Inferior parietal cortex (tissue), 1 donor: ENCODE measurements at regions not wholly inside any gene's neighbourhood (a gene's known extent, or its start where the extent isn't known, plus 50 kb on each side); places are given as distances from the start of the nearest gene placed in this dataset.
"Not testable (repeated sequence)": the region's sequence is repeated elsewhere in the genome, so short reads cannot be mapped to it uniquely, and the experiment has no call there.

Experiments
- DNase-seq: peaks from one replicate; pipeline ENCODE4 v3.0.0-alpha.2; 2016; ENCODE audit errors: extremely low spot score

DNA sequence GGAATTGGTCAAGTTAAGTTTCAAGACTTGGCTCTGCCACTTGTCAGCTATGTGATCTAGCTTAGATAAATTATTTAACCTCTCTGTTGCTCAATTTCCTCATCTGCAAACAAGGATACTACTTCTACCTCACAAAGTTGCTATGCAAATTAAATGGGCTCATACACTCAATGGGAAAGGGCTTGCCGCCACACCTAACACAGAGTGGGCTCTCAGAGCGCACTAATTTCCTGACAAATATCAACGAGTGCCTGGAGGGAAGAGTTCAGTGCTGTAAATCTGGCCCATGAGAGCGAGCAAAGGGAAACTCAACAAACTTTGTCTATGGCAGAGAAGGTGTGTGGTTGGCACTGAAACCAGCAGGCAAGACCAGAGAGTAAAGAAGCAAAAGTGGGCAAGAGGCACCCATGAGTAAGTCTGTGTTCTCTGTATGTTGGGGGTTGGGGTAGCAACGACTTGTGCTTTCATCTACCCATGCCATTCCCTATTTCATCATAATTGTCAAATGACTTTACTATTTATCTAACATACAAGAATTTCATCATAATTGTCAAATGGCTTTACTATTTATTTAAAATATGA is 60.7 kb upstream of the PHF21A start:
- no peak for DNase-seq

DNA sequence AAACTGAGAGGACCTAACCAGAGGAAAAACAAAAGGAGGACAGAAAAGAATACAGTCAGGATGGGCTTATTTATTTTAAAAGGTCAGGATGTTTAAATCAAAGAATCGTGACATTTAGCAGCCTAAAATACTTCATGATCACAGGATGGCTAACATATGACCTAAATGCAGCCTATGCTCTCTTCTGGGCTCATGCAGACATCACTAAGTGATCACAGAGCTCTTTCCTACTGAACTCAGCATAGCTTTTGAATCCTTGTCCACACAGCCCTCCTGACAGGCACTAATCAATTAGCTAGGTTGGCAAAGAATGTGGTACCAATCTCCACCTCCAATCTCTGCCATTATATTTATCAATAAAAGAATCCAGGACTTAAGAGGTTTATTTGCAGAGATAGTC is 60.1 kb upstream of the PHF21A start:
- no peak for DNase-seq

GRCh38 chr11:46180736-46181135 is 59.5 kb upstream of the PHF21A start:
- DNase-seq, result no peak

DNA sequence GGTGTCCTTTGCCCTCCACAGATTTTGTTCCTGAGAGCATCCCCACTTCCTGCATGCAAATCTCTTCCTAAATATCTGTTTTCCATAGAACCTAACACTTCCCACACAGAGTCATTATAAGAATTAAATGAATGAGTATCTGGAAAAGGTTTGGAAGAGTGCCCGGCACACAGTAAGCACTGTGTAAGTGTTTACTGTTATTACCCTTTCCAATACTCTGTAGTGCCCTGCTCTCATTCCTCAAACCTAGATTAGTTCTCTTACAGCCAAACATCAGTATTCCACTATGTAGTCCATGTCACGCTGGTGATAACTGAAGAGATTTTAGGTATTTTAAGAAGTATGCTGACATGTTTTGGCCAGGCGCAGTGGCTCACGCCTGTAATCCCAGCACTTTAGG is 57.3 kb upstream of the PHF21A start:
- DNase-seq, result no peak

DNA sequence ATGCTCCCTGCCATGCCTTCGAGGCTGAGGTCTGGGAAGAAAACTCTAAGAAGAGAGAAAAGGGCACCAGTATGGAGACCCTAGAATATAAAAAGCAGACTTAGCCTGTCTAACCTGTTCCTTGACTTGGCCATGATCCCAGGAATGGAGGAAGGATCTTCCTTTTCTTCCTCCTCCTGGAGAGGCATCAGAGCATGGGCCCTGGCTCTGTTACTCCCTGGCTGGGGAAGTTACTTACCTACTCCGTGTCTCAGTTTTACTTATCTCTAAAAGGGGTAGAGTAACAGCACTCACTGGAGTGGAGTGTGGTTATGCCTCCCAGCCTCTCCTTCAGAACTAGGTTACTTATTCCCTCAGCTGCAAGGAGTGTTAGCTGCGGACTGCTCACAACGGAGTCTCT is 55.2 kb upstream of the PHF21A start:
- no peak for DNase-seq

DNA sequence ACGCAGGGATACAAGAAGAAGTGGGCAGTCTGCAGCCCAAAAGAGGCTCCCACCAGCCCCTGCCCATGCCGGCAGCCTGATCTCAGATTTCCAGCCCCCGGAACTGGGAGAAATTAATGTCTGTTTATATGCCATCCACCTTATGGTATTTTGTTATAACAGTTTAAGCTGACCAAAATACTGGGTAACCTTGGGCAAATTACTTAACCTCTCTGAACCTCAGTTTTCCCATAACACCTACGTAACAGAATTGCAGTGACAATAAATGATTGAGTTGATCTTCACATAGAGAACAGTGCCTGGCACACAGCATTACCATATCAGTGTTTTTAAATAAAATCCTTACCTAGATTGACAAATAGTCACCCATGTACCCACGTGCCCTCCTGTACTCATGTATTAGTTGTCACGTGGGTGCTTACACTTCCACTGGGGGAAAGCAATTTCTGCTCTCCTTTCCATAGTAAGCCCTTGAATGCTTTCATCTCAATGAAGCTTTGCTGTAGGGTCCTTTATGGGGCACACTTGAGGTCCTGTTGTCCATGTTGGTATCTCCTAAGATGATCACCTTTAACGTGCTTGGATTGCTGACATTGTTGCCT is 54.2 kb upstream of the PHF21A start:
- DNase-seq, result no peak

GRCh38 chr11:46171693-46172092 is 50.4 kb upstream of the PHF21A start:
- DNase-seq, result not testable (repeated sequence)
